ENCODE measurements at regions not wholly inside any gene's neighbourhood (a gene's known extent, or its start where the extent isn't known, plus 50 kb on each side); places are given as distances from the start of the nearest gene placed in this dataset.

- H3K27me3 ChIP-seq (ENCODE audit: control insufficient read depth in 4 of 4, insufficient read depth in 4 of 4, low read length in 3 of 4) = no peaks in the 10 kb centered on the region
- no peak overlapping the region for H3K4me3 ChIP-seq (ENCODE audit: low read depth in 1 of 3, low read length in 3 of 3)
- no peak overlapping the region for H3K27ac ChIP-seq (ENCODE audit: low read depth in 1 of 2, low read length in 2 of 2)
- H3K4me1 ChIP-seq (ENCODE audit: control insufficient read depth in 4 of 4, insufficient read depth in 4 of 4, low read length in 3 of 4) = peaks cover 5 to 13% (median 11%) of the 10 kb centered on the region in 4 donors
- WGBS = 78% methylated on average over 7 of the region's 7 CpGs
- TF ChIP-seq NR2F2 (IDR thresholded peaks at IDR 0.05) (no peak), FOXA1 (IDR thresholded peaks at IDR 0.05) (no peak), ATF3 (IDR thresholded peaks at IDR 0.05) (no peak), JUND (IDR thresholded peaks at IDR 0.05) (no peak), RAD21 (IDR thresholded peaks at IDR 0.05) (no peak)
- TF ChIP-seq, protein P1, sequence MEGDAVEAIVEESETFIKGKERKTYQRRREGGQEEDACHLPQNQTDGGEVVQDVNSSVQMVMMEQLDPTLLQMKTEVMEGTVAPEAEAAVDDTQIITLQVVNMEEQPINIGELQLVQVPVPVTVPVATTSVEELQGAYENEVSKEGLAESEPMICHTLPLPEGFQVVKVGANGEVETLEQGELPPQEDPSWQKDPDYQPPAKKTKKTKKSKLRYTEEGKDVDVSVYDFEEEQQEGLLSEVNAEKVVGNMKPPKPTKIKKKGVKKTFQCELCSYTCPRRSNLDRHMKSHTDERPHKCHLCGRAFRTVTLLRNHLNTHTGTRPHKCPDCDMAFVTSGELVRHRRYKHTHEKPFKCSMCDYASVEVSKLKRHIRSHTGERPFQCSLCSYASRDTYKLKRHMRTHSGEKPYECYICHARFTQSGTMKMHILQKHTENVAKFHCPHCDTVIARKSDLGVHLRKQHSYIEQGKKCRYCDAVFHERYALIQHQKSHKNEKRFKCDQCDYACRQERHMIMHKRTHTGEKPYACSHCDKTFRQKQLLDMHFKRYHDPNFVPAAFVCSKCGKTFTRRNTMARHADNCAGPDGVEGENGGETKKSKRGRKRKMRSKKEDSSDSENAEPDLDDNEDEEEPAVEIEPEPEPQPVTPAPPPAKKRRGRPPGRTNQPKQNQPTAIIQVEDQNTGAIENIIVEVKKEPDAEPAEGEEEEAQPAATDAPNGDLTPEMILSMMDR (IDR thresholded peaks at IDR 0.05; ENCODE audit: low read depth, low read length, missing input control) = no peak
- H3K9me3 ChIP-seq (ENCODE audit: control insufficient read depth in 4 of 4, low read length in 3 of 4) = no peaks in the 10 kb centered on the region
- no peak overlapping the region for H3K9ac ChIP-seq (ENCODE audit: low read depth in 1 of 2, low read length in 2 of 2)
- DNase-seq (ENCODE audit: low spot score) = no peak
- H3K36me3 ChIP-seq (ENCODE audit: control insufficient read depth in 4 of 4, insufficient read depth in 3 of 4, low read depth in 1 of 4, low read length in 3 of 4) = no peaks in the 10 kb centered on the region
Measured at GRCh38 chr12:75909714-75910656, 121.6 kb downstream of the PHLDA1 start.

- peak; percentile 18 to 47 for TF ChIP-seq EGR1 (IDR thresholded peaks at IDR 0.05; ENCODE audit: low read depth in 2 of 2)
- peak; percentile 81 for TF ChIP-seq MAX (IDR thresholded peaks at IDR 0.05)
- peak; percentile 89 for TF ChIP-seq FOXA2 (IDR thresholded peaks at IDR 0.05)
- TF ChIP-seq RAD21 (IDR thresholded peaks at IDR 0.05) = peak; percentile 49 to 64
- peak; percentile 68 for TF ChIP-seq YY1 (IDR thresholded peaks at IDR 0.05)
- no peak for TF ChIP-seq GABPA (IDR thresholded peaks at IDR 0.05 in 1 of 2, conservative IDR thresholded peaks at IDR 0.05 in 1 of 2)
- TF ChIP-seq RXRA (IDR thresholded peaks at IDR 0.05) = peak in 1 of 2 donors; percentile 51
- peak; percentile 36 to 44 for TF ChIP-seq HNF4A (conservative IDR thresholded peaks at IDR 0.05)
- TF ChIP-seq REST (IDR thresholded peaks at IDR 0.05) = no peak
- TF ChIP-seq, protein P1 (IDR thresholded peaks at IDR 0.05; ENCODE audit: low read depth, low read length, missing input control) = no peak
- TF ChIP-seq SP1 (IDR thresholded peaks at IDR 0.05) = peak; percentile 57
- peak overlapping the region in 1 of 2 donors; percentile 31 for H3K27ac ChIP-seq (ENCODE audit: low read depth in 1 of 2, low read length in 2 of 2)
- DNase-seq (ENCODE audit: low spot score) = no peak
- no peaks in the 10 kb centered on the region for H3K36me3 ChIP-seq (ENCODE audit: control insufficient read depth in 4 of 4, insufficient read depth in 3 of 4, low read depth in 1 of 4, low read length in 3 of 4)
- peaks cover 5 to 13% (median 11%) of the 10 kb centered on the region in 4 donors for H3K4me1 ChIP-seq (ENCODE audit: control insufficient read depth in 4 of 4, insufficient read depth in 4 of 4, low read length in 3 of 4)
- 13% methylated on average over 2 of the region's 2 CpGs for WGBS
- H3K27me3 ChIP-seq (ENCODE audit: control insufficient read depth in 4 of 4, insufficient read depth in 4 of 4, low read length in 3 of 4) = no peaks in the 10 kb centered on the region
- no peak overlapping the region for H3K4me3 ChIP-seq (ENCODE audit: low read depth in 1 of 3, low read length in 3 of 3)
- no peaks in the 10 kb centered on the region for H3K9me3 ChIP-seq (ENCODE audit: control insufficient read depth in 4 of 4, low read length in 3 of 4)
- H3K9ac ChIP-seq (ENCODE audit: low read depth in 1 of 2, low read length in 2 of 2) = no peak overlapping the region
Measured at GRCh38 chr12:75908961-75909605, 122.5 kb downstream of the PHLDA1 start.

Data from liver (tissue), 8 donors.